NB4 (cell line): ENCODE measurements at regions not wholly inside any gene's neighbourhood (a gene's known extent, or its start where the extent isn't known, plus 50 kb on each side); places are given as distances from the start of the nearest gene placed in this dataset.

Source experiments
- CTCF ChIP-seq: IDR thresholded peaks from one replicate; pipeline ENCODE4 v1.5.1; 2012; ENCODE audit warnings: low read depth, low read length
- MAX ChIP-seq: IDR thresholded peaks from 2 replicates; pipeline ENCODE4 v1.6.1; 2011; ENCODE audit warnings: low read depth, low read length
- POLR2A ChIP-seq: IDR thresholded peaks from 2 replicates; pipeline ENCODE4 v1.6.1; 2011; ENCODE audit warnings: mild to moderate bottlenecking; ENCODE audit not compliant: insufficient read length; ENCODE audit errors: extremely low read depth

- TF ChIP-seq CTCF (no peak), POLR2A (no peak), MAX (no peak)
Measured at GRCh38 chr5:1975898-1976765, 93.4 kb upstream of the IRX4 start.
